ENCODE measurements at regions not wholly inside any gene's neighbourhood (a gene's known extent, or its start where the extent isn't known, plus 50 kb on each side); places are given as distances from the start of the nearest gene placed in this dataset.
"Not testable (repeated sequence)": the region's sequence is repeated elsewhere in the genome, so short reads cannot be mapped to it uniquely, and the experiment has no call there.

- no peak overlapping the region for H3K27ac Mint-ChIP-seq (ENCODE audit: low read depth, unreplicated experiment)
- H3K4me3 Mint-ChIP-seq (ENCODE audit: unreplicated experiment) = no peak overlapping the region
- H3K9me3 Mint-ChIP-seq (ENCODE audit: unreplicated experiment) = peaks cover 25% of the 10 kb centered on the region
- TF ChIP-seq, protein P1, sequence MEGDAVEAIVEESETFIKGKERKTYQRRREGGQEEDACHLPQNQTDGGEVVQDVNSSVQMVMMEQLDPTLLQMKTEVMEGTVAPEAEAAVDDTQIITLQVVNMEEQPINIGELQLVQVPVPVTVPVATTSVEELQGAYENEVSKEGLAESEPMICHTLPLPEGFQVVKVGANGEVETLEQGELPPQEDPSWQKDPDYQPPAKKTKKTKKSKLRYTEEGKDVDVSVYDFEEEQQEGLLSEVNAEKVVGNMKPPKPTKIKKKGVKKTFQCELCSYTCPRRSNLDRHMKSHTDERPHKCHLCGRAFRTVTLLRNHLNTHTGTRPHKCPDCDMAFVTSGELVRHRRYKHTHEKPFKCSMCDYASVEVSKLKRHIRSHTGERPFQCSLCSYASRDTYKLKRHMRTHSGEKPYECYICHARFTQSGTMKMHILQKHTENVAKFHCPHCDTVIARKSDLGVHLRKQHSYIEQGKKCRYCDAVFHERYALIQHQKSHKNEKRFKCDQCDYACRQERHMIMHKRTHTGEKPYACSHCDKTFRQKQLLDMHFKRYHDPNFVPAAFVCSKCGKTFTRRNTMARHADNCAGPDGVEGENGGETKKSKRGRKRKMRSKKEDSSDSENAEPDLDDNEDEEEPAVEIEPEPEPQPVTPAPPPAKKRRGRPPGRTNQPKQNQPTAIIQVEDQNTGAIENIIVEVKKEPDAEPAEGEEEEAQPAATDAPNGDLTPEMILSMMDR (IDR thresholded peaks at IDR 0.05; ENCODE audit: unreplicated experiment) = no peak
- ChIA-PET POLR2A (no interaction called here), CTCF (no interaction called here)
- no peaks in the 10 kb centered on the region for H3K36me3 Mint-ChIP-seq (ENCODE audit: insufficient read depth, unreplicated experiment)
- no TSS peak for BruUV-seq (replicated peaks)
- no peak for DNase-seq (ENCODE audit: unreplicated experiment)
- no peaks in the 10 kb centered on the region for H3K27me3 Mint-ChIP-seq (ENCODE audit: insufficient read depth, unreplicated experiment)
- intact Hi-C loops (cut with micrococcal nuclease) = no loop called here
- no peaks in the 10 kb centered on the region for H3K4me1 Mint-ChIP-seq (ENCODE audit: insufficient read depth, unreplicated experiment)
These were observed 169.2 kb upstream of the ATP10A start for GRCh38 chr15:26032162-26032846.

DNA sequence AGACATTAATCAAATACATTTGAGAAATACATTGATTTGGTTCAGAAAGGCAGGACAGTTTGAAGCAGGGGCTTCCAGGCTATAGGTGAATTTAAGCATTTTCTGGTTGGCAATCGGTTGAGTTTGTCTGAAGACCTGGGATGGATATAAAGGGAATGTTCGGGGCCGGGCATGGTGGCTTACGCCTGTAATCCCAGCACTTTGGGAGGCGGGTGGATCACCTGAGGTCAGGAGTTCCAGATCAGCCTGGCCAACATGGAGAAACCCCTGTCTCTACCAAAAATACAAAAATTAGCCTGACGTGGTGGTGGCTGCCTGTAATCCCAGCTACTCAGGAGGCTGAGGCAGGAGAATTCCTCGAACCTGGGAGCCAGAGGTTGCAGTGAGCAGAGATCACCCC lies 166.5 kb upstream of the ATP10A start:
- peaks cover 20% of the 10 kb centered on the region for H3K9me3 Mint-ChIP-seq (ENCODE audit: unreplicated experiment)
- BruUV-seq (replicated peaks); H3K4me1 Mint-ChIP-seq (ENCODE audit: insufficient read depth, unreplicated experiment); CTCF ChIA-PET; H3K27me3 Mint-ChIP-seq (ENCODE audit: insufficient read depth, unreplicated experiment); H3K36me3 Mint-ChIP-seq (ENCODE audit: insufficient read depth, unreplicated experiment); H3K27ac Mint-ChIP-seq (ENCODE audit: low read depth, unreplicated experiment); H3K4me3 Mint-ChIP-seq (ENCODE audit: unreplicated experiment); intact Hi-C loops (cut with micrococcal nuclease); DNase-seq (ENCODE audit: unreplicated experiment); POLR2A ChIA-PET: not testable (repeated sequence)

DNA sequence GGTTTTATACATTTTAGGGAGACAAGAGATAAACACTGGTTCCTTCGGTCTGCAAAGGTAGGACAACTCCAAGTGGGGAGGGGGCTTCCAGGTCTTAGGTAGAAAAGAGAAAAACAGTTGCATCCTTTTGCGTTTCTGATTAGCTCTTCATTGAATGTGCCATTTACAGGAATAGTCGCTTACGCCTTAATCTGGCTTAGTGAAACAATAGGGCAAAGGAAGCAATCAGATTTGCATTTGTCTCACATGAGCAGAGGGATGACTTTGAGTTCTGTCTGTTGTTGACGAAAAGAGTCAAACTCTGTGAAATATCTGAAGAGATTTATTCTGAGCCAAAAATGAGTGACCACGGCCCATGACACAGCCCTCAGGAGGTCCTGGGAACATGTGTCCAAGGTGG lies 166.0 kb upstream of the ATP10A start:
- no peaks in the 10 kb centered on the region for H3K36me3 Mint-ChIP-seq (ENCODE audit: insufficient read depth, unreplicated experiment)
- TF ChIP-seq, protein P1 (IDR thresholded peaks at IDR 0.05; ENCODE audit: unreplicated experiment) = no peak
- H3K27me3 Mint-ChIP-seq (ENCODE audit: insufficient read depth, unreplicated experiment) = no peaks in the 10 kb centered on the region
- no peak overlapping the region for H3K4me3 Mint-ChIP-seq (ENCODE audit: unreplicated experiment)
- ChIA-PET POLR2A (no interaction called here), CTCF (no interaction called here)
- H3K9me3 Mint-ChIP-seq (ENCODE audit: unreplicated experiment) = peaks cover 17% of the 10 kb centered on the region
- H3K27ac Mint-ChIP-seq (ENCODE audit: low read depth, unreplicated experiment) = no peak overlapping the region
- DNase-seq (ENCODE audit: unreplicated experiment) = no peak
- intact Hi-C loops (cut with micrococcal nuclease) = no loop called here
- no TSS peak for BruUV-seq (replicated peaks)
- H3K4me1 Mint-ChIP-seq (ENCODE audit: insufficient read depth, unreplicated experiment) = no peaks in the 10 kb centered on the region

DNA sequence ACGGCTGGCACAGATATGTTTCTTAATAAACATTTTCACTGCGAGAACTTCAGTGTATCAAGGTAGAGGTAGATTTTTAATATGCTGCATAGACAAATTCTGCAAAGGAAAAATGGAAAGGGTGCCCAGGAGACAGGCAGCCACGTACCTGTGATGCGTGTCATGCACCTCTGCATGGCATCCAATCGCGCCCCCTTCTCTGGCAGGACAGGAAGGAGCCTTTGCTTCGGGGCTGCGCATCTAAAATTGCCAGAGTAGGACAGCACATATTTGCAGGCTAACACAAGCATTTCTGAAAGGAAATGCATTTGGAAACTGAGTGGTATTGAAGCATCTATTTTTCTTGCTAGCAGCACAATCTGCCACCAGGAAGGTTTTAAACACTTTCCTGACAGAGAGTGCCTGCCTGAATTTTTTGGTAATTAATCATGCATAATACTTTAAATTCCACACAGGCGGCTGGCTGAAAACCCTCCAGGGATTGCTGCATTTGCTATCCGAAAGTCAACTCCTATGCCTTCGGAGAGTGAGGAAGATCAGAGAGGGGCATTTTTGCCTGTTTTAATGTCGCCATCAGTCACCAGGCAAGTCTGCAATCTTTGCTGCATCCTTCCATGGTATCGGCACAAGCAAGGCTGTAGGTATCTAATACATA lies 165.1 kb upstream of the ATP10A start:
- Mint-ChIP-seq H3K4me3 (ENCODE audit: unreplicated experiment) (no peak overlapping the region), H3K9me3 (ENCODE audit: unreplicated experiment) (peaks cover 14% of the 10 kb centered on the region), H3K27me3 (ENCODE audit: insufficient read depth, unreplicated experiment) (no peaks in the 10 kb centered on the region), H3K4me1 (ENCODE audit: insufficient read depth, unreplicated experiment) (no peaks in the 10 kb centered on the region), H3K36me3 (ENCODE audit: insufficient read depth, unreplicated experiment) (no peaks in the 10 kb centered on the region), H3K27ac (ENCODE audit: low read depth, unreplicated experiment) (no peak overlapping the region)
- DNase-seq (ENCODE audit: unreplicated experiment) = no peak
- no TSS peak for BruUV-seq (replicated peaks)
- intact Hi-C loops (cut with micrococcal nuclease) = no loop called here
- ChIA-PET CTCF (no interaction called here), POLR2A (no interaction called here)
- TF ChIP-seq, protein P1 (IDR thresholded peaks at IDR 0.05; ENCODE audit: unreplicated experiment) = no peak

DNA sequence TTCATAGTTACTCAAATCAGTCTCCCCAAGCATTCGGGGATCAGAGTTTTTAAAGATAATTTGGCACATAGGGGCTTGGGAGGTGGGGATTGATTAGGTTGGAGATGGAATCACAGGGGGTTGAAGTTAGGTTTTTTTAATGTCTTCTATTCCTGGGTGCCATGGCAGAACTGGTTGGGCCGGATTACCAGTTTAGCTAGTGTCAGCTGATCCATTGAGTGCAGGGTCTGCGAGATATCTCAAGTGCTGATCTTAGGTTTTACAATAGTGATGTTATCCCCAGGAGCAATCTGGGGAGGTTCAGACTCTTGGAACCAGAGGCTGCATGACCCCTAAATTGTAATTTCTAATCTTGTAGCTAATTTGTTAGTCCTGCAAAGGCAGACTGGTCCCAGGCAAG lies 163.5 kb upstream of the ATP10A start:
- DNase-seq (ENCODE audit: unreplicated experiment); BruUV-seq (replicated peaks); H3K9me3 Mint-ChIP-seq (ENCODE audit: unreplicated experiment); H3K4me3 Mint-ChIP-seq (ENCODE audit: unreplicated experiment); H3K27ac Mint-ChIP-seq (ENCODE audit: low read depth, unreplicated experiment); POLR2A ChIA-PET; H3K27me3 Mint-ChIP-seq (ENCODE audit: insufficient read depth, unreplicated experiment); H3K4me1 Mint-ChIP-seq (ENCODE audit: insufficient read depth, unreplicated experiment); H3K36me3 Mint-ChIP-seq (ENCODE audit: insufficient read depth, unreplicated experiment); intact Hi-C loops (cut with micrococcal nuclease): not testable (repeated sequence)
- CTCF ChIA-PET = interaction anchor here (0.7 kb wide), 1 partner anchor 296 kb away, joined by 3 read pairs; no protein-coding TSS in a partner anchor

Data from MCF 10A (cell line).